K562 (cell line): ENCODE measurements at regions not wholly inside any gene's neighbourhood (a gene's known extent, or its start where the extent isn't known, plus 50 kb on each side); places are given as distances from the start of the nearest gene placed in this dataset.

Experiments used
- ATAC-seq: fragments of 200-7000 bp; cut with Tn5 transposase; 3 replicates; pipeline ENCODE4 v1.9.1; 2020; ENCODE audit warnings: moderate library complexity
- BruUV-seq: library from RNA; stranded (reverse); fragments of 400-500 nt; replicated peaks from 2 replicates; lab custom pipeline; 2021; lab: Mats Ljungman, UMichigan
- CTCF ChIA-PET: fragments of 300-600 bp; formaldehyde crosslinking; extraction: SDS; loops from one replicate; lab custom pipeline; 2021; ENCODE audit warnings: low intra/inter-chr PET ratio; lab: Yijun Ruan, JAX
- POLR2A ChIA-PET: fragments of 300-600, 350-650 bp; sonication (Branson Sonifier 250); formaldehyde crosslinking; extraction: SDS; loops from one replicate; lab custom pipeline; 2021; ENCODE audit warnings: antibody characterized with exemption, inconsistent platforms; lab: Yijun Ruan, JAX
- DNase-seq, 4 experiments: peaks; one replicate each; pipeline versions ENCODE4 v3.0.0 to v3.0.0-alpha.2; 2011 to 2018; ENCODE audit warnings: low spot score in 3 of 4, mixed read lengths in 3 of 4; ENCODE audit errors: extremely low read depth in 1 of 4
- FAIRE-seq: peaks from 2 replicates; lab custom pipeline; 2011; peaks lifted over from hg19 to GRCh38; lab: Jason Lieb, UNC
- H2AFZ ChIP-seq: 2 replicates; pipeline ENCODE4 v1.6.0; 2011; ENCODE audit warnings: low read depth, low read length, control low read depth, inconsistent platforms
- H3K27ac ChIP-seq: fragments of 200-600 bp; 3 replicates; pipeline ENCODE4 v1.8.0; 2011; ENCODE audit warnings: low read depth, mild to moderate bottlenecking, control low read depth, inconsistent platforms, low read length, moderate library complexity, mixed read lengths; ENCODE audit errors: extremely low read depth
- H3K27me3 ChIP-seq, 2 experiments: fragments of 300-600 bp in 1 of 2; 2 replicates in 1 of 2; 3 replicates in 1 of 2; pipeline versions ENCODE4 v1.6.0 to v1.8.0; 2011; ENCODE audit warnings: inconsistent platforms in 2 of 2, low read length in 2 of 2, mild to moderate bottlenecking in 1 of 2, mixed read lengths in 1 of 2, moderate library complexity in 1 of 2; ENCODE audit not compliant: control insufficient read depth in 2 of 2, insufficient read depth in 2 of 2
- H3K36me3 ChIP-seq: fragments of 300-600 bp; 3 replicates; pipeline ENCODE4 v1.8.0; 2011; ENCODE audit warnings: mild to moderate bottlenecking, low read length, inconsistent platforms; ENCODE audit not compliant: control insufficient read depth, insufficient read depth
- H3K4me1 ChIP-seq, 2 experiments: fragments of 200-600 bp in 1 of 2; replicated peaks in 1 of 2; 2 replicates in 1 of 2; 3 replicates in 1 of 2; pipeline versions ENCODE4 v1.5.1 to v1.8.0; 2011; ENCODE audit warnings: inconsistent platforms in 2 of 2, low read length in 2 of 2, mild to moderate bottlenecking in 1 of 2, mixed read lengths in 1 of 2, moderate library complexity in 1 of 2; ENCODE audit not compliant: control insufficient read depth in 2 of 2, insufficient read depth in 2 of 2
- H3K4me2 ChIP-seq: 2 replicates; pipeline ENCODE4 v1.6.1; 2011; ENCODE audit warnings: low read length, control low read depth, inconsistent platforms, mixed read lengths; ENCODE audit not compliant: insufficient read depth
- H3K4me3 ChIP-seq: fragments of 200-600 bp; sonication (generic), shearing (Covaris generic); 2 replicates; pipeline ENCODE4 v1.5.1; 2016; ENCODE audit warnings: control low read depth, inconsistent platforms
- H3K79me2 ChIP-seq: fragments of 200-600 bp; 3 replicates; pipeline ENCODE4 v1.8.0; 2011; ENCODE audit warnings: low read length, inconsistent platforms; ENCODE audit not compliant: control insufficient read depth, insufficient read depth
- H3K9ac ChIP-seq, 2 experiments: 2 replicates each; pipeline versions ENCODE4 v1.6.0 to v1.6.1; 2011; ENCODE audit warnings: low read depth in 2 of 2, low read length in 2 of 2, control low read depth in 1 of 2, inconsistent platforms in 1 of 2, mild to moderate bottlenecking in 1 of 2, mixed read lengths in 1 of 2; ENCODE audit not compliant: insufficient read depth in 1 of 2
- H3K9me1 ChIP-seq: one replicate; pipeline ENCODE4 v1.6.0; 2011; ENCODE audit warnings: inconsistent platforms, mild to moderate bottlenecking, low read length, moderate library complexity; ENCODE audit not compliant: control insufficient read depth, insufficient read depth
- H3K9me3 ChIP-seq: replicated peaks from 2 replicates; pipeline ENCODE4 v1.5.1; 2011; ENCODE audit warnings: low read depth, low read length, inconsistent platforms; ENCODE audit not compliant: control insufficient read depth, insufficient read depth
- H4K20me1 ChIP-seq: replicated peaks from 2 replicates; pipeline ENCODE4 v1.6.1; 2011; ENCODE audit warnings: low read length, inconsistent platforms, mixed read lengths; ENCODE audit not compliant: control insufficient read depth, insufficient read depth
- ETV1 ChIP-seq: fragments of 450-650 bp; conservative IDR thresholded peaks from 2 replicates; pipeline ENCODE4 v1.6.1; 2016; ENCODE audit warnings: missing genetic modification characterization, control low read depth, low read depth, missing compliant biosample characterization
- FOXP1 ChIP-seq: sonication (generic); formaldehyde crosslinking; IDR thresholded peaks from 2 replicates; pipeline ENCODE4 v1.8.0; 2022; ENCODE audit warnings: mild to moderate bottlenecking, missing genetic modification reagents
- HDAC2 ChIP-seq: fragments of 450-650 bp; IDR thresholded peaks from 2 replicates; pipeline ENCODE4 v1.6.1; 2016; ENCODE audit warnings: mild to moderate bottlenecking
- SMAD2 ChIP-seq: fragments of 150-350 bp; IDR thresholded peaks from 2 replicates; pipeline ENCODE4 v1.6.1; 2014; ENCODE audit warnings: low read depth, mild to moderate bottlenecking, low read length
- ZBED1 ChIP-seq: IDR thresholded peaks from 2 replicates; pipeline ENCODE4 v1.6.1; 2014
- ZNF280A ChIP-seq: fragments of 450-650 bp; IDR thresholded peaks from 2 replicates; pipeline ENCODE4 v1.6.1; 2018; ENCODE audit warnings: mild to moderate bottlenecking, low read depth; ENCODE audit not compliant: partially characterized antibody
- WGBS: fragments of 100-300 bp; shearing (Covaris generic); methylation state at CpG from one replicate; pipeline ENCODE4 v1.1.6; 2016; ENCODE audit warnings: low coverage, mixed read lengths; ENCODE audit not compliant: insufficient coverage; ENCODE audit errors: missing lambda C conversion rate; 5-methylcytosine and 5-hydroxymethylcytosine counted together
- in situ Hi-C: fragments of 300-500 bp; cut with MboI; formaldehyde crosslinking; loops from 4 replicates; pipeline ENCODE4 v1.15.0; 2018; ENCODE audit warnings: inconsistent platforms, mixed read lengths
- intact Hi-C: fragments of 100-400 bp; cut with micrococcal nuclease; formaldehyde crosslinking; loops from 2 replicates; pipeline ENCODE4 v1.14.2; 2022
- TF ChIP-seq, protein P1 (sequence below), 3 experiments: fragments of 200-800 bp in 1 of 3; fragments of 250-450 bp in 1 of 3; fragments of 450-650 bp in 1 of 3; sonication (Bioruptor Pico) in 1 of 3; sonication (Bioruptor generic) in 1 of 3; formaldehyde crosslinking in 1 of 3; IDR thresholded peaks; 2 replicates each; pipeline versions ENCODE4 v1.6.1 to v1.8.0; 2016 to 2022; ENCODE audit warnings: mild to moderate bottlenecking in 2 of 3, missing genetic modification characterization in 2 of 3, missing compliant biosample characterization in 1 of 3, moderate library complexity in 1 of 3
- TF ChIP-seq, protein P2 (sequence below): fragments of 150-350 bp; conservative IDR thresholded peaks from 2 replicates; pipeline ENCODE4 v1.6.1; 2014; ENCODE audit warnings: low read length

DNA sequence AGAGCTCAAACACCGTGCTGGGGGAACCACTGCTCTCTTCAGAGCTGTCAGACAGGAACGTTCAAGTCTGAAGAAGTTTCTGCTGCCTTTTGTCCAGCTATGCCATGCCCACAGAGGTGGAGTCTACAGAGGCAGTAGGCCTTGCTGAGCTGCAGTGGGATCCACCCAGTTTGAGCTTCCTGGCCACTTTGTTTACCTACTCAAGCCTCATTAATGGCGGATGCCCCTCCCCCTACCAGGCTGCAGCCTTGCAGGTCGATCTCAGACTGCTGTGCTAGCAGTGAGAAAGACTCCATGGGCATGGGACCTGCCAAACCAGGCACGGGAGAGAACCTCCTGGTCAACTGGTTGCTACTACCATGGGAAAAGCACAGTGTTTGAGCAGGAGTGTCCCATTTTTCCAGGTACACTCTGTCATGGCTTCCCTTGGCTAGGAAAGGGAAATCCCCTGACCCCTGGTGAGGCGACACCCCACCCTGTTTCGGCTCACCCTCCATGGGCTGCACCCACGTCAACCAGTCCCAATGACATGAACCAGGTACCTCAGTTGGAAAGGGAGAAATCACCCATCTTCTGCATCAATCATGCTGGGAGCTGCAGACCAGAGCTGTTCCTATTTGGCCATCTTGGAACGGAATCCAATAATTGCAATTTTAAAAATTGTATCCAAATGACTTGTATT, 246.9 kb upstream of the ADAMTS16 start:
- H3K36me3 ChIP-seq: no peaks in the 10 kb centered on the region
- no peak for FAIRE-seq
- CTCF ChIA-PET: interaction anchor here (0.7 kb wide), 1 partner anchor 14 kb away, joined by 3 read pairs; no protein-coding TSS in a partner anchor
- TF ChIP-seq, protein P1, sequence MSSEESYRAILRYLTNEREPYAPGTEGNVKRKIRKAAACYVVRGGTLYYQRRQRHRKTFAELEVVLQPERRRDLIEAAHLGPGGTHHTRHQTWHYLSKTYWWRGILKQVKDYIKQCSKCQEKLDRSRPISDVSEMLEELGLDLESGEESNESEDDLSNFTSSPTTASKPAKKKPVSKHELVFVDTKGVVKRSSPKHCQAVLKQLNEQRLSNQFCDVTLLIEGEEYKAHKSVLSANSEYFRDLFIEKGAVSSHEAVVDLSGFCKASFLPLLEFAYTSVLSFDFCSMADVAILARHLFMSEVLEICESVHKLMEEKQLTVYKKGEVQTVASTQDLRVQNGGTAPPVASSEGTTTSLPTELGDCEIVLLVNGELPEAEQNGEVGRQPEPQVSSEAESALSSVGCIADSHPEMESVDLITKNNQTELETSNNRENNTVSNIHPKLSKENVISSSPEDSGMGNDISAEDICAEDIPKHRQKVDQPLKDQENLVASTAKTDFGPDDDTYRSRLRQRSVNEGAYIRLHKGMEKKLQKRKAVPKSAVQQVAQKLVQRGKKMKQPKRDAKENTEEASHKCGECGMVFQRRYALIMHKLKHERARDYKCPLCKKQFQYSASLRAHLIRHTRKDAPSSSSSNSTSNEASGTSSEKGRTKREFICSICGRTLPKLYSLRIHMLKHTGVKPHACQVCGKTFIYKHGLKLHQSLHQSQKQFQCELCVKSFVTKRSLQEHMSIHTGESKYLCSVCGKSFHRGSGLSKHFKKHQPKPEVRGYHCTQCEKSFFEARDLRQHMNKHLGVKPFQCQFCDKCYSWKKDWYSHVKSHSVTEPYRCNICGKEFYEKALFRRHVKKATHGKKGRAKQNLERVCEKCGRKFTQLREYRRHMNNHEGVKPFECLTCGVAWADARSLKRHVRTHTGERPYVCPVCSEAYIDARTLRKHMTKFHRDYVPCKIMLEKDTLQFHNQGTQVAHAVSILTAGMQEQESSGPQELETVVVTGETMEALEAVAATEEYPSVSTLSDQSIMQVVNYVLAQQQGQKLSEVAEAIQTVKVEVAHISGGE (CRISPR knock-in tag; IDR thresholded peaks at IDR 0.05): no peak
- TF ChIP-seq HDAC2 (no peak), ETV1 (tag) (no peak), ZBED1 (no peak), SMAD2 (no peak), ZNF280A (no peak), FOXP1 (CRISPR knock-in tag) (no peak)
- TF ChIP-seq, protein P2, sequence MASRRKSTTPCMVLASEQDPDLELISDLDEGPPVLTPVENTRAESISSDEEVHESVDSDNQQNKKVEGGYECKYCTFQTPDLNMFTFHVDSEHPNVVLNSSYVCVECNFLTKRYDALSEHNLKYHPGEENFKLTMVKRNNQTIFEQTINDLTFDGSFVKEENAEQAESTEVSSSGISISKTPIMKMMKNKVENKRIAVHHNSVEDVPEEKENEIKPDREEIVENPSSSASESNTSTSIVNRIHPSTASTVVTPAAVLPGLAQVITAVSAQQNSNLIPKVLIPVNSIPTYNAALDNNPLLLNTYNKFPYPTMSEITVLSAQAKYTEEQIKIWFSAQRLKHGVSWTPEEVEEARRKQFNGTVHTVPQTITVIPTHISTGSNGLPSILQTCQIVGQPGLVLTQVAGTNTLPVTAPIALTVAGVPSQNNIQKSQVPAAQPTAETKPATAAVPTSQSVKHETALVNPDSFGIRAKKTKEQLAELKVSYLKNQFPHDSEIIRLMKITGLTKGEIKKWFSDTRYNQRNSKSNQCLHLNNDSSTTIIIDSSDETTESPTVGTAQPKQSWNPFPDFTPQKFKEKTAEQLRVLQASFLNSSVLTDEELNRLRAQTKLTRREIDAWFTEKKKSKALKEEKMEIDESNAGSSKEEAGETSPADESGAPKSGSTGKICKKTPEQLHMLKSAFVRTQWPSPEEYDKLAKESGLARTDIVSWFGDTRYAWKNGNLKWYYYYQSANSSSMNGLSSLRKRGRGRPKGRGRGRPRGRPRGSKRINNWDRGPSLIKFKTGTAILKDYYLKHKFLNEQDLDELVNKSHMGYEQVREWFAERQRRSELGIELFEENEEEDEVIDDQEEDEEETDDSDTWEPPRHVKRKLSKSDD: no peak
- TF ChIP-seq, all 486 proteins: peak for 0
- H3K9ac ChIP-seq: no peak overlapping the region
- H3K27me3 ChIP-seq: no peaks in the 10 kb centered on the region
- under 1% methylated on average over 9 of the region's 9 CpGs for WGBS
- no peak for ATAC-seq
- intact Hi-C loops: no loop called here
- no peaks in the 10 kb centered on the region for H3K9me3 ChIP-seq
- in situ Hi-C loops: loop anchor here (25.0 kb wide), 1 partner anchor 519 kb away; the partner anchor contains the start of gene ICE1
- no peaks in the 10 kb centered on the region for H3K79me2 ChIP-seq
- POLR2A ChIA-PET: no interaction called here
- no peak overlapping the region for H3K4me3 ChIP-seq
- no peaks in the 10 kb centered on the region for H3K4me1 ChIP-seq
- no peak overlapping the region for H2AFZ ChIP-seq
- BruUV-seq: no TSS peak
- no peaks in the 10 kb centered on the region for H4K20me1 ChIP-seq
- H3K4me2 ChIP-seq: no peak overlapping the region
- DNase-seq: no peak
- no peak overlapping the region for H3K27ac ChIP-seq
- no peaks in the 10 kb centered on the region for H3K9me1 ChIP-seq
